HG03064 (cell line): ENCODE measurements at regions not wholly inside any gene's neighbourhood (a gene's known extent, or its start where the extent isn't known, plus 50 kb on each side); places are given as distances from the start of the nearest gene placed in this dataset.
"Not testable (repeated sequence)": the region's sequence is repeated elsewhere in the genome, so short reads cannot be mapped to it uniquely, and the experiment has no call there.

Source experiments
- ATAC-seq: cut with Tn5 transposase; IDR thresholded peaks from one replicate; pipeline ENCODE4 v1.9.1; 2021; ENCODE audit warnings: low read depth; ENCODE audit not compliant: unreplicated experiment

DNA sequence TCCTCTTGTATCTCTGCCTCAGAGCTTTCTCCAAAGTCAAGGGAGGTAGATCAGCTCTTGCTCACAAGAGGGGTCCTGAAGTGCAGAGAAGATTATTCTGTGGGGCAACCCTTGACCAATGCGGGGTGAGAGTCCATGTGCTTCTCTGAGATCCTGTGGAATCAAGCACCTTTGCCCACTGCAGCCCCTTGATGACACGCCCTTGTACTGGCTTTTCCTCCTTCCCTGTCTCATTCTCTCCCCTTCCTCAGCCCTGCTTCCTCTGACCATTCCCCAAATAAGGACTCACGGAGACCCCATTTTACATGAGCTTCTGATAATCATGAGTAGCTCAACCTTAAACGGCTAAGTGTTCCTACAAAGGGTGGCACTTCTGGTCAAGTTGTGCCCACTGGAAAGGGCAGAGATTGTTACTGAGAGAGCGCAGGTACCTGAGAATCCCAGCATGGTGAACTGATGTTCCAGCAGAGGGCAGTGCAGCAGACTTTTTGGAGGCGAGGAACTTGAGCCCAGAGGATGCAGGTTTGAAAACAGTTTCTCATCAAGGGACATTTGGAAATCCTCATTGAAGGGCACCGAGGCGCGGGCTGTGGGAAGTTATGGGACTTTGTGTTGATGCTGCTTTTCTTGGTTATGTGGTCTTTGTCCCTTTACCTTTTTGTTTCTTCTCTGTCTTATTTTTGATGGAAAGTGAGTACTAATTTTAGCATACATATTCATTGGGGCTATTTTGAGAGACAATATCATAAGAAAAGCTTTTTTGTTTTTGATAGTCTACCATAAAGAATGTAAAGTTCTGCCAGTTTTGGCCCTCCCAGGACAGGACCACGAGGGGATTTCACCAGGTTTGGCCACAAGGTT lies 201.3 kb downstream of the RBM46 start:
- peak; percentile 63 for ATAC-seq

GRCh38 chr4:154983714-154984113 lies 202.6 kb downstream of the RBM46 start:
- no peak for ATAC-seq

- ATAC-seq: peak; percentile 82
These were observed 203.1 kb downstream of the RBM46 start for GRCh38 chr4:154984148-154984547.

- no peak for ATAC-seq
These were observed 203.5 kb downstream of the RBM46 start for GRCh38 chr4:154984616-154985015.

DNA sequence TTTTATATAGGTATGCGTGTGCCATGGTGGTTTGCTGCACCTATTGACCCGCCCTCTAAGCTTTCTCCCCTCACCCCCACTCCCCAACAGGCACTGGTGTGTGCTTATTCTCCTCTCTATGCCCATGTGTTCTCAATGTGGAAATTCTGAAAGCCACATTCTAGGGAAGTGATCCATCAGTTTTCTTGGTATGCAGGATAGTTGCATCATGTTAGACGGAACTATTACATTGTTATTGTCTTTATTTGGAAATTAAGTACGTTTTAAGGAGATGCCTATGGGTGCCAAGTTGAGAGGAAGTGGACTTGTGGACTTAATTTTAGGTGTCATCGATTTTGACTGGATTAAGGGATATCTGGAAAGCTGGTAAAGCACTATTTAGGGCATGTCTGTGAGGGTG lies 204.6 kb downstream of the RBM46 start:
- ATAC-seq: no peak

DNA sequence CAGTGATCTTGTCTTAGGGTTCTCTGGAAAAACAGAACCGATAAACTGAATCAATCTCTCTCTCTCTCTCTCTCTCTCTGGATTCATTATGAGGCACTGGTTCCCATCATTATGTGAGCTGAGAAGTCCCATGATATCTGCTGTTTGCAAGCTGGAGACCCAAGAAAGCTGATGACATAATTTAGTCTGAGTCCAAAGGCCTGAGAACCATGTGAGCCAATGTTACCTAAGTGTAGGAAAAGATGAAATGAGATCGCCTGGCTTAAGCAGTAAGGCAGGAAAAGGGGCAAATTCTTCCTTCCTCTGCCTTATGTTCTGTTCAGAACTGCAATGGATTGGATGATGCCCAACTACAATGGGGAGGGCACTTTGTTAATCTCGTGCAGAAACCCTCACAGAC lies 207.4 kb downstream of the RBM46 start:
- ATAC-seq: no peak

DNA sequence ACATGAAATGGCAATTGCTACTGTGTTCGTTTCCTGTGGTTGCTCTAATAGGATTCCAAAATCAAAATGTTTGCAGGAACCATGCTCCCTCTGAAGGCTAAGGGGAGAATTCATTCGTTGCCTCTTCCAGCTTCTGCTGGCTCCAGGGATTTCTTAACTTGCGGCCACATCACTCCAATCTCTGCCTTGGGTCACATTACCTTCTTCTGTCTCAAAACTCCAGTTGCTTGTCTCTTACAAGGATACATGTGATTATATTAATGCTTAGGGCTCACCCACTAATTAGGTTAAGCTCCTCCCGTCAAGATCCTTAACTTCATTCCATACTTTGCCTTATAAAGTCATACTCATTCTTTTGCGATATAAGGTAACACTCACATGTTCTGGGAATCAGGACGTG lies 208.4 kb downstream of the RBM46 start:
- no peak for ATAC-seq

GRCh38 chr4:154997866-154998265 lies 210.6 kb upstream of the NPY2R start:
- ATAC-seq: not testable (repeated sequence)

DNA sequence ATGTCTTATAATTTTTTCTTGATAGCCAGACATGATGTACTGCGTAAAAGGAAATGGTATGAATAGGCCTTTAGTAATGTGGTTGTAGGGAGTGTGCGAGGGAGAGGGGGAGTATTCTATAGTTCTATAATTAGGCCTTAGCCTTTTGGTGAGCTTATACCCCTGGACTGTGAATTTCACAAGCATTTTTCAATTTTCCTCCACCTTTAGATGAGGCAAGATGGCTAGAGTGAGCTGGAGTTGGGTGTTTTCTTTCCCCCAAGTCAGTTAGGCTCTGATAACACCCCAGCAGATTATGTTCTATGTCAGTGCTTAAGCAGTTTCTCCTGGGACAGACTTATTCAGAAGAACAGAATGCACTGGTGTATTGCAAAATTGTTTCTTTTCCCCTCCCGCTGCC lies 210.2 kb upstream of the NPY2R start:
- no peak for ATAC-seq

DNA sequence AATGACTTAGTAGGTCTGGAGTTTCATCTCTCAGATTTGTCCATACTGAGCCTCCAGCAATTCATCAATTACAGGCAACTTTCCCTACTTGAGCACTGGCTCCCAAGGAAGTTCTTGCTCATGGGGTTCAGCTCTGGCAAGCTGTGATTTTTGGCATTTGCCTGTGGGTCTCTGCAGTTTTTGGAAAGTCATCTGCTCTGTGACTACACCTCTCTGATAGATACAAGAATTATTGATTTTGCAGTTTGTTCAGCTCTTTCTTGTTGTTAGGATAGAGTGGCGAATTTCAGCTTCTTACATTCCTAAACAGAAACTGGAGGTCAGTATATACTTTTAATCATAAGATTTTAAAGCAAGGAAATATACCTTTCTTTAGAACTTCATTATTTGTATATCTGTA lies 209.7 kb upstream of the NPY2R start:
- no peak for ATAC-seq

DNA sequence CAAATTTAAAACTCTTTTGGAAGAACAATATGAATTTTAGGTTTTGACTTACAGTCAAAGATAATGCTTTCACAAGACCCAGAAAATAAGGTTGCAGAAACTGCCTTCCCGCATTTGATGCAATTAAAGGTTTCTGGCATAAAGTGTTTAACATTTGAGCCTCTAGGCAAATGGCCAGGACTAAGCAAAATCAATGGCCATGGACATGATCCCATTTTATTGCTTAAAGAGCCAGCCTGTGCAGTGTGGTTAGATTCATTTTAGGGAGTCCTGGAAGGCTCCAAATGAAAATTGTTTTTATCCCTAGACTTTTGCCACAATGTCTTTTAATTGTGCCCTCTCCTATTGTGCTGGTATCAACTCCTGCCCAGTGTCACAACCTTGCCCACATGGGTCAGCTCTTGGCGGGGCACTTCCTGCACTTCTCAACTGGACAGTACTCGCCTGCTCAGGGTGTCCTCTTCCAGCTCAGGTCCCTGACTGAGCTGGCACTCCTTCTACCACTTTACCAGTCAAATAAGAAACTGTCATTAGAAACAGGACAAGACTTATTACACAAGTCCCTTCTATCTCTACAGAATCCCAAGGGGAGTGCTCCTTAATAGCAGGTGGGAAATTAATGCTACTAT lies 208.4 kb upstream of the NPY2R start:
- no peak for ATAC-seq

DNA sequence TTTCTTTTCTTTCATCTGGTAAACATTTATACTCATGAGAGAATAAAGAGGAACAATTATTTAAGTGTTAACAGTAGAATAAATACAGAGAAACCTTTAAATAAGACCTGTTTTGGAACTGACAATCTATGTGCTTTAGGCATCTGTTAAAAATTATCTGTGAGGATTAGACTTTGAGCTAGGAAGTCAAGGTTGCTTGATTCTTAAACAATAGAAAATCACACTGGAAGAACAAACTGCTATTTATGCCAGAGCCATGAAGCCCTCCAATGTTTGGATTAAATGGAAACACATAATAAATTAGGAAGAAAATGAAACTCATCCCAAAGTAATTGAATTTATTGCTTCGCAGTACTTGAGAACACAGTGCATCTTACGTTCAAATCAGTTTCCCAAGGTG lies 207.2 kb upstream of the NPY2R start:
- ATAC-seq: no peak

GRCh38 chr4:155005395-155006090 lies 202.9 kb upstream of the NPY2R start:
- no peak for ATAC-seq

DNA sequence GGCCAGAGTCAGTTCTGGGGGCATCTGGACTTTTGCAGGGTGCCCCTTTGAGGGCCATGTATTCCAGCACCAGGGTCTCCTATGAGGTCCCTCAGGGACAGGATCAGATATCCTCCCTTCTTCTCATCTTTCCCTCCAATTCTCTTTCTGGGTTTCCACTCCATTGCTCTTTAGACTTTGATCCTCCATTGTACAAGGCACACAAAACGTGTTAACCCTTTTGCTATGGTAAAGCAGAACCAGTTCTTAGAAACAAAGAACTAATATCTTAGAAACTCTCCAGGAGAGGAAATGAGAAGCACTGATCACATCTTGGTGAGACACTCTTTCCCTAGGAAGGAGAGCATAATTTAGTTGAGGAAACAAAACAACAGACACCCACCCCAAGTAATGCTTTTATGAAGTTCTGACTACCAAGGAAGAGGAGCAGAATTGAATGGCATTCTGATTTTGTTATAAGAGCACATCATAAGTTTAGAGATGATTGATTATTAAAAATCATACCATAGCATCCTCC lies 200.7 kb upstream of the NPY2R start:
- ATAC-seq: no peak

GRCh38 chr4:155008389-155008788 lies 200.0 kb upstream of the NPY2R start:
- ATAC-seq: no peak

GRCh38 chr4:155009288-155009687 lies 199.1 kb upstream of the NPY2R start:
- no peak for ATAC-seq

DNA sequence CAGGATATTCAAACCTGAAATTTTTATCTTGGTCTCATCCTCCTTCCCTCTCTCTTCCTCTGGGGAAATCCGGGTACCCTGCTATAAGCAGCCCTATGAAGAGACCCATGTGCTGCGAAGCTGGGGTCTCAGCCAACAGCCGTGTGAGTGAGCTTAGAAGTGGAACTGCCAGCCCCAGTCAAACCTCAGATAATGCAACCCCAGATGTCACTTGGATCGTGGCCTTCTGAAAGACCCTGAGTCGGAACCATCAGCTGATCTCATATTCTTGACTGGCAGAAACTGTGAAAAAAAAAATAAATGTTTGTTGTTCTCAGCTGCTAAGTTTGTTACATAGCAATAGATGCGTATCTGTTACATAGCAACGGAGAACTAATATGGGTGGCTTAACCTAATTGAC lies 198.1 kb upstream of the NPY2R start:
- ATAC-seq: no peak

GRCh38 chr4:155011163-155011780 lies 197.2 kb upstream of the NPY2R start:
- ATAC-seq: no peak

DNA sequence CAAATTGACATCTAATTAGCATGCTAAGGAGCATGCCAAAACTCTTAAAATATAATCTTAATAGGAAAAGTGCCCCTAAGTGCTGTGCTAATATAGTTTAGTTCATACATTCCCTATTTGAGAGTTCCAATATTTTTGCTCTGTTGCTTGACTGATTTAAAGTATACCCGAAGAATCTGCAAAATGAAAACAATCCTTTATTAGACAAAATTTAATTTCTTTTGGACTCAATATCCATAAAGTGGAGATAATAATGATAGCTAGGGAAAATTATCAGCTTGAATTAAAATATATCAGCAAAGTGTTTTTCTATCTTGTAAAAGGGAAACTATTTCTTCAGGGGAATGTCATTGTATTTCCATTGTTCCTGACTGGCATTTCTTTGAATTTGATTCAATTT lies 196.0 kb upstream of the NPY2R start:
- no peak for ATAC-seq

GRCh38 chr4:155017426-155017825 lies 191.0 kb upstream of the NPY2R start:
- ATAC-seq: no peak
